ENCODE measurements at regions not wholly inside any gene's neighbourhood (a gene's known extent, or its start where the extent isn't known, plus 50 kb on each side); places are given as distances from the start of the nearest gene placed in this dataset.

DNA sequence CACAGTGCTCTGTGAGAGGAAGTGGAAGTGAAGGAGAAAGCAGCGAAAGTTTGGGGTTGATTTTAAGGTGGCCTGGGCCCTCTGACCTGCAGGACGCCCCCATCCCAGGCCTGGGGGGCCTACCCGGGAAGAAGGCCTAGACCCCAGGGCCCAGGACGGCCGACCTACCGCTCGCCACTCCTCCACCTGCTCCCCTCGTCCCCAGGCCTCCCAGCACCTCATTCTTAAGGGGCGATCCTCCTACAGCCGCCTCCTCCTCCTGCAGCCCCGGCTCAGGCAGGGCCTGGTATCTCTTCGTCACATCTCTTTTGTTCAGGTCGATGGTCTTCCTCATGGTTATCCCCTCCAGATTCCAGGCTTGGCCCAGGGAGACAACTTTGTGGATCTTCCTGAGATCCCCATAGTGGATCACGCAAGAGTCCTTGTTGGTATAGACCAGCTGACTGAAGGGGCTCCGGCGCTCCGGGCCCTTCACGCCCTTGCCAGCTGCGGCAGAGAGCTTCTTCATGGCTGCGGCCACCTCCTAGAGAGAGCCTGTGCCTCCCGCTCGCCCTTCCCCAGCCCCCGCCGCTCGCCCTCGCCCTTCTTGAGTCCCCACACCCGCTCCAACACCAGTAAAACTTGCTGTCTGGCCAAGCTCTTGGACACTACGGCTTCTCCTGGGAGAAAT is 117.5 kb downstream of the OR13A1 start:
- TF ChIP-seq ZNF768 (tag by site-specific recombination; IDR thresholded peaks at IDR 0.05): no peak
- no peak for TF ChIP-seq ZNF76 (tag by site-specific recombination; IDR thresholded peaks at IDR 0.05; ENCODE audit: borderline replicate concordance, low read depth)
- no peak for TF ChIP-seq CTCF (tag by site-specific recombination; IDR thresholded peaks at IDR 0.05)
- no peak for TF ChIP-seq ZNF292 (tag by site-specific recombination; IDR thresholded peaks at IDR 0.05; ENCODE audit: borderline replicate concordance, low read depth)
- no peak for TF ChIP-seq ZNF830 (tag by site-specific recombination; IDR thresholded peaks at IDR 0.05; ENCODE audit: low read depth)
- no peak for TF ChIP-seq INSM2 (tag by site-specific recombination; IDR thresholded peaks at IDR 0.05)
- no peak for TF ChIP-seq HOXA7 (CRISPR knock-in tag; IDR thresholded peaks at IDR 0.05; ENCODE audit: borderline replicate concordance)
- no peak for TF ChIP-seq ZNF426 (tag by site-specific recombination; IDR thresholded peaks at IDR 0.05)
- TF ChIP-seq ZNF157 (tag by site-specific recombination; IDR thresholded peaks at IDR 0.05): no peak
- no peak for TF ChIP-seq REST (tag by site-specific recombination; IDR thresholded peaks at IDR 0.05)
- TF ChIP-seq YY1 (tag by site-specific recombination; IDR thresholded peaks at IDR 0.05): no peak

Measured in HEK293 (cell line).